ENCODE measurements at regions not wholly inside any gene's neighbourhood (a gene's known extent, or its start where the extent isn't known, plus 50 kb on each side); places are given as distances from the start of the nearest gene placed in this dataset.

GRCh38 chr11:104695065-104695463 is 203.2 kb downstream of the CASP12 start:
- TF ChIP-seq YY1 (IDR thresholded peaks at IDR 0.05; ENCODE audit: insufficient read depth, insufficient read length) (no peak), SUZ12 (IDR thresholded peaks at IDR 0.05; ENCODE audit: extremely low read depth, insufficient read depth, insufficient read length) (no peak)
